ENCODE measurements at regions not wholly inside any gene's neighbourhood (a gene's known extent, or its start where the extent isn't known, plus 50 kb on each side); places are given as distances from the start of the nearest gene placed in this dataset.

DNA sequence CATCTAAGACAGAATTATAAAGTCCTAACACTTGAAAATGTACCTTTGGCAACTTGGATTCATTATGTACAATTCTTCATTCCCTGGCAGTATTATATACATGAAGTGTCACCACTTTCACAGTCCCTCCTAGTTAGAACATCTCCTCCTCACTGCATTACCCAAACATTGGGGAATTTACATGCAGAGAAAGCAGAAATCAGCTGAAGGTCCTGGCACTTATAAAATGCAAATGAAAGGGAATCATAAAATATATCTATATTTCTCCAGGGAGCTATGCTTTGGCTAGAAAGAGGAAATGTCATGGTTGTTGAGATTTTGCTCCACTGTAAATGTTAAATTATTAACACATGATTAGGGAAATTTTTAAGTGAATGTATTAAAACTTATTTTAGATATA is 835.6 kb upstream of the SLIT2 start:
- Histone ChIP-seq H3K4me2 (ENCODE audit: low read length) (no peak overlapping the region), H3K79me2 (ENCODE audit: control insufficient read depth, low read length) (no peaks in the 10 kb centered on the region), H3K9me3 (ENCODE audit: control insufficient read depth, insufficient read depth, low read length) (no peaks in the 10 kb centered on the region), H3K4me3 (ENCODE audit: low read length) (no peak overlapping the region), H3K36me3 (ENCODE audit: control insufficient read depth, low read length) (no peaks in the 10 kb centered on the region), H3K27ac (ENCODE audit: low read depth, low read length) (no peak overlapping the region), H3K9me2 (replicated peaks; ENCODE audit: control insufficient read depth, low read length) (no peaks in the 10 kb centered on the region), H4K20me1 (ENCODE audit: control insufficient read depth, insufficient read depth, low read depth, low read length) (no peaks in the 10 kb centered on the region), H3K4me1 (ENCODE audit: control insufficient read depth, low read length) (no peaks in the 10 kb centered on the region), H3K27me3 (ENCODE audit: control insufficient read depth, low read length) (no peaks in the 10 kb centered on the region), H3F3A (ENCODE audit: control insufficient read depth, insufficient read depth) (no peaks in the 10 kb centered on the region)
- TF ChIP-seq EZH2phosphoT487 (IDR thresholded peaks at IDR 0.05; ENCODE audit: borderline replicate concordance, low read length) = no peak
- TF ChIP-seq, protein P1, sequence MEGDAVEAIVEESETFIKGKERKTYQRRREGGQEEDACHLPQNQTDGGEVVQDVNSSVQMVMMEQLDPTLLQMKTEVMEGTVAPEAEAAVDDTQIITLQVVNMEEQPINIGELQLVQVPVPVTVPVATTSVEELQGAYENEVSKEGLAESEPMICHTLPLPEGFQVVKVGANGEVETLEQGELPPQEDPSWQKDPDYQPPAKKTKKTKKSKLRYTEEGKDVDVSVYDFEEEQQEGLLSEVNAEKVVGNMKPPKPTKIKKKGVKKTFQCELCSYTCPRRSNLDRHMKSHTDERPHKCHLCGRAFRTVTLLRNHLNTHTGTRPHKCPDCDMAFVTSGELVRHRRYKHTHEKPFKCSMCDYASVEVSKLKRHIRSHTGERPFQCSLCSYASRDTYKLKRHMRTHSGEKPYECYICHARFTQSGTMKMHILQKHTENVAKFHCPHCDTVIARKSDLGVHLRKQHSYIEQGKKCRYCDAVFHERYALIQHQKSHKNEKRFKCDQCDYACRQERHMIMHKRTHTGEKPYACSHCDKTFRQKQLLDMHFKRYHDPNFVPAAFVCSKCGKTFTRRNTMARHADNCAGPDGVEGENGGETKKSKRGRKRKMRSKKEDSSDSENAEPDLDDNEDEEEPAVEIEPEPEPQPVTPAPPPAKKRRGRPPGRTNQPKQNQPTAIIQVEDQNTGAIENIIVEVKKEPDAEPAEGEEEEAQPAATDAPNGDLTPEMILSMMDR (IDR thresholded peaks at IDR 0.05; ENCODE audit: low read depth, low read length, poor library complexity, severe bottlenecking) = no peak

DNA sequence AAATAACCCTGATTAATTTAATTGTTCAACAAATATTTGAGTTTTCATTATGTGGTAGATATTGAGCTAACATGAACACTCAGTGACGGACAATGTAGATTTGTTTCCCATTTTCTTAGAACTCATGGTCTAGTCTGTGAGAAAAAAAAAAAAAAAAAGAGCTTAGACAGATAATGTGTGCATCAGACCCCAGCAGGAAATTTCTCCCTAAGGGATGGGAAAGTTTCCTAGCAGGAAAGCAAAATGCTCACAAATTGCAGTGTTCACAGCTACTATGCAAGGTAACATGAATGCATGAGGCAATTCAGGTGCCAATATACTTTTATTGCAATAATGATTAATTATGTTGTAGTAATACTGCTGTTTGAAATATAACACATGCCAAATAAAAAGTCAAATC is 843.2 kb upstream of the SLIT2 start:
- H3K4me1 ChIP-seq (ENCODE audit: control insufficient read depth, low read length) = no peaks in the 10 kb centered on the region
- H3K4me3 ChIP-seq (ENCODE audit: low read length) = no peak overlapping the region
- no peaks in the 10 kb centered on the region for H3F3A ChIP-seq (ENCODE audit: control insufficient read depth, insufficient read depth)
- H3K27me3 ChIP-seq (ENCODE audit: control insufficient read depth, low read length) = no peaks in the 10 kb centered on the region
- no peak for TF ChIP-seq EZH2phosphoT487 (IDR thresholded peaks at IDR 0.05; ENCODE audit: borderline replicate concordance, low read length)
- TF ChIP-seq, protein P1 (IDR thresholded peaks at IDR 0.05; ENCODE audit: low read depth, low read length, poor library complexity, severe bottlenecking) = no peak
- H3K27ac ChIP-seq (ENCODE audit: low read depth, low read length) = no peak overlapping the region
- H3K4me2 ChIP-seq (ENCODE audit: low read length) = no peak overlapping the region
- no peaks in the 10 kb centered on the region for H3K9me3 ChIP-seq (ENCODE audit: control insufficient read depth, insufficient read depth, low read length)
- no peaks in the 10 kb centered on the region for H4K20me1 ChIP-seq (ENCODE audit: control insufficient read depth, insufficient read depth, low read depth, low read length)
- no peaks in the 10 kb centered on the region for H3K36me3 ChIP-seq (ENCODE audit: control insufficient read depth, low read length)
- no peaks in the 10 kb centered on the region for H3K79me2 ChIP-seq (ENCODE audit: control insufficient read depth, low read length)
- H3K9me2 ChIP-seq (replicated peaks; ENCODE audit: control insufficient read depth, low read length) = no peaks in the 10 kb centered on the region

DNA sequence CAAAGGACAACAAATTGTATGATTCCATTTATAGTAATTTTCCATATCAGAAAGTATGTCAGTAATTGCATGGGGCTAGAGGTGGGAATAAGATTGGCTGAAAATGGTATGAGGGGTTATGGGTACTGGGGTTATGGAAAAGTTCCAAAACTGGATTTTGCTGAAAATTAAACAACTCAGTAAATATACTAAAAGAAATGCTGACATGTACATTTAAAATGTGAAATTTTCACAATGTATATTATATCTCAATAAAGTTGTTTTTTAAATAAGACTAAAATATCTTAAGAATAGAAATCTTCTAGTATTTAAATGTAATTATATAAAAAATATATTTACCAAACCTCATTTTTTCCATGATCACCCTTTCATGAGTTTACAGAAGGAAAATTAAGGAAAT is 844.9 kb upstream of the SLIT2 start:
- Histone ChIP-seq H3K79me2 (ENCODE audit: control insufficient read depth, low read length) (no peaks in the 10 kb centered on the region), H3K9me2 (replicated peaks; ENCODE audit: control insufficient read depth, low read length) (no peaks in the 10 kb centered on the region), H3K4me1 (ENCODE audit: control insufficient read depth, low read length) (no peaks in the 10 kb centered on the region), H3K4me2 (ENCODE audit: low read length) (no peak overlapping the region), H3F3A (ENCODE audit: control insufficient read depth, insufficient read depth) (no peaks in the 10 kb centered on the region), H3K4me3 (ENCODE audit: low read length) (no peak overlapping the region), H3K27ac (ENCODE audit: low read depth, low read length) (no peak overlapping the region), H3K9me3 (ENCODE audit: control insufficient read depth, insufficient read depth, low read length) (no peaks in the 10 kb centered on the region), H4K20me1 (ENCODE audit: control insufficient read depth, insufficient read depth, low read depth, low read length) (no peaks in the 10 kb centered on the region), H3K36me3 (ENCODE audit: control insufficient read depth, low read length) (no peaks in the 10 kb centered on the region), H3K27me3 (ENCODE audit: control insufficient read depth, low read length) (no peaks in the 10 kb centered on the region)
- no peak for TF ChIP-seq EZH2phosphoT487 (IDR thresholded peaks at IDR 0.05; ENCODE audit: borderline replicate concordance, low read length)
- TF ChIP-seq, protein P1 (IDR thresholded peaks at IDR 0.05; ENCODE audit: low read depth, low read length, poor library complexity, severe bottlenecking) = no peak

Data from DOHH2 (cell line).